ENCODE measurements at regions not wholly inside any gene's neighbourhood (a gene's known extent, or its start where the extent isn't known, plus 50 kb on each side); places are given as distances from the start of the nearest gene placed in this dataset.

- no peak for TF ChIP-seq POLR2A (IDR thresholded peaks at IDR 0.05; ENCODE audit: low read depth, low read length)
- TF ChIP-seq CEBPB (IDR thresholded peaks at IDR 0.05; ENCODE audit: low read depth, low read length), result no peak
- TF ChIP-seq CTCF (conservative IDR thresholded peaks at IDR 0.05; ENCODE audit: low read depth, low read length), result no peak
- TF ChIP-seq MXI1 (IDR thresholded peaks at IDR 0.05; ENCODE audit: borderline replicate concordance, low read depth, low read length), result no peak
- TF ChIP-seq MAZ (IDR thresholded peaks at IDR 0.05; ENCODE audit: borderline replicate concordance, low read depth, low read length), result no peak
- TF ChIP-seq ELK1 (IDR thresholded peaks at IDR 0.05; ENCODE audit: borderline replicate concordance, low read depth, low read length), result no peak
- TF ChIP-seq USF2 (IDR thresholded peaks at IDR 0.05; ENCODE audit: low read depth, low read length), result no peak
- no peak for TF ChIP-seq RAD21 (IDR thresholded peaks at IDR 0.05; ENCODE audit: low read length)
- TF ChIP-seq FOS (IDR thresholded peaks at IDR 0.05; ENCODE audit: low read depth, low read length), result no peak
- TF ChIP-seq BHLHE40 (IDR thresholded peaks at IDR 0.05; ENCODE audit: low read depth, low read length), result no peak
- no peak for TF ChIP-seq SMC3 (IDR thresholded peaks at IDR 0.05; ENCODE audit: low read depth, low read length)
Observed at GRCh38 chr9:129463994-129464393, 156.9 kb downstream of the C9orf50 start.
